HG02981 (cell line): ENCODE measurements at regions not wholly inside any gene's neighbourhood (a gene's known extent, or its start where the extent isn't known, plus 50 kb on each side); places are given as distances from the start of the nearest gene placed in this dataset.

Experiments
- ATAC-seq: cut with Tn5 transposase; IDR thresholded peaks from one replicate; pipeline ENCODE4 v1.9.1; 2021; ENCODE audit warnings: mild to moderate bottlenecking, moderate library complexity; ENCODE audit not compliant: unreplicated experiment

DNA sequence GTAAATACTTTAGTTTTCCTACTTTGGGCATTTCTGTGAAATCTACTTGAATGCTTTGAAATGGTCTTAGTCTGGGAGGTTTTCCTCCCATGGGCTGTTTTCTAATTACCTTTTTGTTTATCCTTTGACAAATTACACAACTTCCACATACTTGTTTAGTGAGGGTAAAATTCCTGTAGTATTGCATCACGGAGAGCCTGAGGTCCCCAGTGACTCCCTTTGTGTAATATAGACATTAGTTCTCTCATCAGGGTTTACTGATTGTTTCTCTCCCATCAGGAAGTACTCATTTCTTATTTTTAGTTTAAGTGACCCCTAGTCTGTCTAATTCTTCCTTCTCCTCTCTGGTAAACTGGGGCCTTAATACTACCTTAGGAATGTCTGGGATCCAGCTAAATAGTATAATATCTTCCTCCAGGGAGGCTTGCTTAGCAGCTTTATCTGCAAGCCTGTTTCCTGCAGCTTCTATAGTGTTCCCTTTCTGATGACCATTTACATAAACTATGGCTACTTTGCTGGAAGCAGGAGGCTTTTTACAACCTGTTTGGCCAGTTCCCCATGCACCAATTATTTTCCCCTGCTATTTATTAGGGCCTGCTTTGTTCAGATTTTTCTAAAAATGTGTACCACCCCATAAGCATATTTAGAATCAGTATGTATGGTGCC is 87.2 kb upstream of the XCR1 start:
- ATAC-seq, result no peak

DNA sequence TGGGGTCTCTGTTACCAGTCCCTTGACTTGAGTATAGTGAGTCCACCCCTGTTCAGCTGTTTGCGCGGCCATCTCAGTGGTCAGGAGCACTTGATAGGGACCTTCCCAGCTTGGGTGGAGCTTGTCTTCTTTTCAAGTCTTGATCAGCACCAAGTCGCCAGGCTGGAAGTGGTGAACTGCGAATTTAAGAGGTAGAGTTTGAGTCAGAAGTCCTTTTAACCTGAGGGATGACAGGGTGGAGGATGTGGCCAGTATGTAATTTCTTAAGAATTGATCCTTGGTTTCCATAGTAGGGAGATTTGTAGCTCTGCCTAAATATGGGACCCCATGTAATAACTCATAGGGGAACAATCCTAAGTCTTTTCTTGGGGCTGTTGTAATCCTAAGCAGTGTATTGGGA is 86.3 kb upstream of the XCR1 start:
- ATAC-seq, result no peak

DNA sequence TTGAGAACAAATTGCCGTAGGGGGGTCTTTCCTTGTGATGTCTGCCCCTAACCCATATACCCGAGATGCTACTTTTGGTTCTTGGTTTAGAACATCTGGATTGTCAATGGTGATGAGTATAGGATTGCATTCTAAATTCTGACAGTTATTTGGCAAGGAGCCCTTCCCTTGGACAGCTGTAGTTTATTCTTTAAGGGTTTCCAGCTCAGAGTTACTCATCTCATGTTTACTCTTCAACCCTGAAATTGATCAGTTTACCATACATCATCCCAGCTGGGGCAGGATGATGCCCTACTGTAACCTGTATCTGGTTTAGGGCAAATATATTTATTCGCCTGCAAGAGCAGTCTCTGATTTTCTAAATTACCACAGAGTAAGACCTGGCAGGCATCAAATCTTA is 85.7 kb upstream of the XCR1 start:
- no peak for ATAC-seq

DNA sequence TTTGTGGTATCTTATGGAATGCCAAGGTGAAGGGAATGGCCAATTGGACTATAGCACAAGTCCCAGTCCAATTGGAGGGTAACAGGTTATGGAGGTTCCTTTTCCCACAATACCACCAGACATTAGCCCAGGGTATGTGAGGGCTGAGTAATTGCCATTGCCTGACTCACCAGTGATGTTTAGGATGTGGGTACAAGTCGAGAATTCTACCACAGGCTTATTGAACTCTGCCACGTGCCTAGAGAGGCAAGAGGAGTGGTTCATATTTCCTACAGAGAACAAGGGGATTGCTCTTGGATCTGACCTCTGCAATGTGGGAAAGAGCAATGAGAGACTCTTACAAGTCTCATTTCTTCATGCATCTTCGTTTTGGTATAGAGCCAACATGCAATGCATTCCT is 85.0 kb upstream of the XCR1 start:
- no peak for ATAC-seq

DNA sequence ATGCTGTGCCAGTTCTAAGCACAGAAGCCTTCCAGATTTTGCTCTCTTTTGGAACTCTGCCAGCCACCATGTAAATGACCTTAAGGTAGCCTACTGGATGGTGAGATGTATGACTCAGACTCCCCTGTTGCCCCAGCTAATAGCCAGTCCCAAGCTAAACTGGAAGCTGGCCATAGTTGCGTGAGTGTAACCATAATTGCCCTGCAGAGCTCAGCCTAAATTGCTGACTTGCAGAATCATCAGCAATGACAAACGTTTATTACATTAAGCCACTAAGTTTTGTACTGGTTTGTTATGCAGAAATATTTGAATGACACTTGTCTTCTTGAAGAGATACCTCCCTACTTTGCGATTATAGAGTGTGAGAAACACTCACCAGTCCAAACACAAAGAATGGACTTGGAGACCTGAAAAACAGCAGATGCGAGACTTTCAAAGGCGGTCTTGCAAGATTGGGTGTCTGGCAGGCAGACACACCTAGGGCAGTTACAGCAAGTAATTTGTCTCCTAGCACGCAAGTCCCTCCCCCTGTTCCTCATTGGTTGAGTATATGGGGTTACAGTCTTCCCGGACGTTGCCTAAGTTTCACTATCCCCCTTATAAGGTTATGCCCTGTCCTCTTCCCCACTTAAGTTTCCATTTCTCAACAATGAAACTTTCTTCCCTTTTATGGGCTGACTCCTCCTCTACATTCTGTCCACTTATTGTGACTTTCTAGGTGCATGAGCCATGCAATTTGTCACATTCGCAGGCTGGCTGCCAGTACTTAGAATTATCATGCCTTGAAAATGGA is 83.6 kb upstream of the XCR1 start:
- ATAC-seq, result peak; percentile 56

DNA sequence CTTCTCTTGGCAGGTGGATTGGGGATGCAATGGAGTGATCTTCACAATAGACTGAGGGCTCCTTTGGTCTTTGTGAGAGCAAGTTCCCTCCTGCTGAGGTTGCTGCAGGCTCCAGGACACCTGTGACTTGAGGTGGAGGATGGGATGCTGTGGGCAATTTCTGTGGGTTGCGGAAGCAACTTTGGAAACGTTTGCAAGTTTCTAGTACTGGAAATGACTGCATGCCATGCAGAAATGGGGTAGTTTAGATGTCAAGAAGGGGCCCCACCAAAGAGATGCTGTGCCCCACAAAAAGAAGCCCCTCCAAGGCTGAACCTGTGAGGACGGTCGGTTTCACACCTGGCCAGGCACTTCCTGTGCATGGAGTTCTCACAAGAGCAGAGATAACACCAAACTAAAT is 80.4 kb upstream of the XCR1 start:
- no peak for ATAC-seq

DNA sequence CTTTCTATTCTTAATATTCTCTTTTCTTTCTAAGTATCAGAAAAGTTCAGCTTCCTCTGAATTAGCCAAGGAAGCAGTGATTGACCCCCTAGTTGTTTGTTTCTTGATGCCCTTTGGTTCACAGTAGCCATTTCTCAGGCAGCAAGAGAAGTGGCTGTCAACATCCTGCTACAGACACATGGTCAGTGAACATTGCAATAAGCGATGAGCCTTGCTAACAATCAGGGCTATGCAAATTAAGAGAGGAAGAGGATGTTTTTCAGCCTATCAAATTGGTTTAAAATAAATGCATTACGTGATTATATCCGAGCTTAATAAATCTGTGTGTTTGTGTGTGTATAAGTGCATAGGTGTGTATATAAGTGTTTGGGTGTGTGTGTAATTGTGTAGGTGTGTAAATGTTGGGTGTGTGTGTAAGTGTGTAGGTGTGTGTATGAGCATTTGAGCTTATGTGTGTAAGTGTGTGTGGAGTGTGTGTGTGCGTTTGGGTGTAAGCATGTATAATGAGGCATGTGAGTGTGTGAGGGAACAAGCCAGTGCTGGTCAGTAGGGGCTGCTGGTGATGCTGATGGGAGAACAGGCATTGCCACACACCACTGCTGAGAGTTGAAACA is 78.1 kb upstream of the XCR1 start:
- no peak for ATAC-seq

DNA sequence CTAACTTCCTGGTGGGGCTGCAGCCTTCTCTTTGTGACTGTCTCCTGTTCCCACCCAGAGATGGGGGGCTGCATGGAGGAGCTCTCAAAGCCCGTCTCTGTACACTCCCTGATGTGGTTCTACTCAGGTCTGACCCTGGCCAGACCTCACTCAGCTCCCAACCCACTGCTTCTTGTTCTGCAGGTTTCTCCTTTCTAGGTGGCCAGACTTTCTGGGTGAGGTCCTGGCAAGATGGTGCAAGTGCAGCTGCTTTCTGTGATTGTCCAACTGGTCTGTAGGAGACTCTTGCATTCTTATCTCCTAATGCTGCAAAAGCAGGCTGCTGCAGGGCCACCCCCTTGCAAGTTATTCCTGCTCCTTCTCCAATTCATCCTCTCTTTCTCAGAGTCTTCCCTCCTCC is 77.4 kb upstream of the XCR1 start:
- no peak for ATAC-seq

DNA sequence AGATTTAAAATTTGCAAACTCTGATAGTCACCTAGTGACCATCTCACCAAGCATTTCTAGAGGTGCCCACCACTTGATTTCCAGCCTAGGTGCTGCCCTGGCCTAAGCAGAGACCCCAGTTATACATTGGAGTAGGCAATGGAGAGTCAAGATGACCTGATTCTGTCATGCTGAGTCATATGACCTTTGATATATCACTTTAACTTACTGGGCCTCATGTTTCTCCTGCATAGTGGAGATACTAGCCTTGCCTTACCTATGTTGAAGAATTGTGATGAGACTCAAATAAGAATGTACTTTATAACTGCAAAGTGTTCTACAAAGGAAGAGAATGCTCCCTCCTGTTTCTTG is 75.5 kb upstream of the XCR1 start:
- ATAC-seq, result no peak

DNA sequence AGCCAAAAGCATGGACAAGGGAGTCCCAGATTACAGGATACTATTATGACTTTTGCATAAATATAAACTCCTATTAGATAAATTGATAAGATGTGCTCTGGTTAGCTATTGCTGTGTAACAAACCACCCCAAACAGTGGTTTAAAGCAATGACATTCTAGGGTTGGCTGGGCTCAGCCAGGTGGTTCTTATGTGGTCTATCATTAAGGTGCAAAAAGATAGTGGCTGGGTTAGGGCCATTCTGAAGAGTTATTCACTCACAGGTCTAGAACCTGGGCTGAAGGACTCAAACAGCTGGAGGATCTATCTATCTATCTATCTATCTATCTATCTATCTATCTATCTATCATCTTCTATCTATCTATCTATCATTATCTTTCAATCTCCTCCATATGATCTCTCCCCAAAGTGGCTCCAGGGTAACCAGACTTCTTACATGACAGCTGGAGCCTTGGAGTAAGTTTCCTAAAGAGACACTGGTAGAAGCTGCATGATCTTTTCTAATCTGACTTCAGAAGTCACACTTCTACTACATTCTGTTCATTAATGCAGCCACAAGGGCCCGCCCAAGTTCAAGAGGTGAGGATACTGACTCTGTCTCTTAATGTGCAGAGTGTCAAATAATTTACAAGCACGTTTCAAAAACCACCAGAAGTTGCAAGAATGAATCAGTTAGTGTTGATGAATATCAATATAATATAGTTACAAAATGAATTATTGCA is 74.9 kb upstream of the XCR1 start:
- ATAC-seq, result no peak

DNA sequence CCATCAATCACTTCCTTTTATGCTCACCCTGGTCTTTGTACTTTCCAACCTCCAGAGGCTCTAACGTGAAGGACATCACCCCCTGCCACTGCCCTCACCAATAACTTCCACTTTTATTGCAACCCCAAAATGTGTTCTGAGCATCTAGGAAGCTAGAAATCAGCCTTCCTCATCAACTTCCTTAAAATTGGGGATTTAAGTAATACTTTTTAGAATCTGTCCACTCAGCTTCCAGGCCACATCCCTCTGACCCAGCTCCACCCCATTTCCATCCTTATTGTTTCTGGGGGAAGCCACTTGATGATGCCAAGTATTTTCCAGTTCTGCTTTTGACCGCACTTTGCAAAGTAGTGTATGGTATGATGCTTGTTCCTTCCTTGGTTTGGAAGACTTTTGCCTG is 73.5 kb upstream of the XCR1 start:
- ATAC-seq, result no peak

DNA sequence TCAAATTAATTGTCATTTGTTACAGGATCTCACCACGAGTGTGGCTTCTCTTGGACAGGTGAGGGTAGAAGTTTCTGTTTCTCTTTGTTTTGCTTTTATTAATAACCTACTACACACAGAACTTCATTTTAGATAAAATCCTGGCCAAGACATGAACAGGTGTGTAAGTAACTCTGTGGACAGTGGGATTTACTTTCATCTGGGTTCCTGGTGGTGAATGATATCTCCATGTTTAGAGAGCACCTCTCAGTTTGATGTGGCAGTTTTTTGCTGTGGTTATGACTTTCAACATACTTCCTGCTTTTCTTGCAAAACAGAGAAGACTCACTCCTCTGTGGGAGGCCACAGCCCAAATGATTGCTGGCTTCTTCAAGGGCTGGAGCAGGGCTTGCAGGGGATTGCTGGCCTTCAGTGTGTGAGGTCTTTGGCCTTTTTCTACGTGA is 71.1 kb upstream of the XCR1 start:
- ATAC-seq, result peak; percentile 43

DNA sequence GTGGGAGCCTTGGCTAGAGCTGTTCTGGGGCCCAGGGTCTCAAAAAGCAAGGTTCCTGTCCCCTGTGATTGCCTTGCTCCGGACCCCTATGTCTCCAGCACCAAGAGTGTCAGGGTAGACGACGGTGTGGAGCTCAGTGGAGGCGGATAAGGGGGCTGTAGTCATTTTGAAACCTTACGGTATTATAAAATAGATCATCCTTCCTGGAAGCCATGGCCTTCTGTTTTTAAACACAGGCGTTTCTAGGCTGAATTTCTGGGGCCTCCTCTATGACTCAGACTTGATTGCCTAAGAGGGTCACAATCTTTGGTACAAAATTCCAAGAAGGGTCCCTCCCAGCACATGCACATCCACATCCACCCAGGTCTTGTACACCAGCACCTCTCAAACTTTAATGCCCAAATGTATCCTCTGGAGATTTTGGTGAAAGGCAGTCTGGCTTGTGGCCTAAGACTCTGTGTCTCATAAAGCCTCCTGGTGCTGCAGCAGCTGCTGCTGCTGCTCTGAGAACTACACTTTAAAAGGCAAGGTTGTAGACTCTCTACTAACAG is 70.5 kb upstream of the XCR1 start:
- ATAC-seq, result peak; percentile 26

DNA sequence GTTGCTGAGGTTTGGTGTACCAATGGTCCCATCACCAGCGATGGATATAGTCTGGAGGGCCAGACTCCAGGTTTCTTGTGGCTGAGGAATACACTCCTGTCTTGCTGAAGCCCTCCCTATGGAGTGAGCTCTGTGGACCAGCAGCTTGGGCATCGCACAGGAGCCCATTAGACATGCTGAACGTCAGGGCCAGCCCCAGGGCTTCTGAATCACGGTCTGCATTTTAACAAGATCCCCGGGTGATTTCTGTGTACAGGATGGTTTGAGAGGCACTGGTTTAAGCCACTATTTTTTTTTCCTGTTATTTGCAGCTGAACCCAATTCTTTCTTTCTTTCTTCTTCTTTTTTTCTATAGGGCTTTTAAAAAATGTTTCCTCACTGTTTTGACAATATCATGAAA is 69.5 kb upstream of the XCR1 start:
- ATAC-seq, result no peak

DNA sequence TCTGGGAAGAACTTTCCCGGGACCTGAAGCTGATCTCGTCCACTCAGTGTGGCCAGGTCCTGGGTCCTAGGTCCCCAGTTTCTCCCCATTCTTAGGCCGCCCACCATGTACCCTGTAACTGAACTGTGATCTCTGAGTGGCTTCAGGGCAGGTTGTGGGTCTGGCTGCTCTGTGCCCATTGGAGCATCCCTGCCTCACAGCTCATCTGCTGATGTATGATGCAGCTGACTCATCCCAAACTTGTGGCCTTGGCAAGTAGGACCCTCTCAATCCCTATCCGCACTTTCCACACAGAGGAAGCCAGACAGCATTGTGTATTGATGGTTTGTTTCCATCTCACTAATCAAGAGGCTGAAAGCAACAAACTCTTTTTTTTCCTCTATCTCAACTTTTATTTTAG is 69.1 kb upstream of the XCR1 start:
- ATAC-seq, result no peak

DNA sequence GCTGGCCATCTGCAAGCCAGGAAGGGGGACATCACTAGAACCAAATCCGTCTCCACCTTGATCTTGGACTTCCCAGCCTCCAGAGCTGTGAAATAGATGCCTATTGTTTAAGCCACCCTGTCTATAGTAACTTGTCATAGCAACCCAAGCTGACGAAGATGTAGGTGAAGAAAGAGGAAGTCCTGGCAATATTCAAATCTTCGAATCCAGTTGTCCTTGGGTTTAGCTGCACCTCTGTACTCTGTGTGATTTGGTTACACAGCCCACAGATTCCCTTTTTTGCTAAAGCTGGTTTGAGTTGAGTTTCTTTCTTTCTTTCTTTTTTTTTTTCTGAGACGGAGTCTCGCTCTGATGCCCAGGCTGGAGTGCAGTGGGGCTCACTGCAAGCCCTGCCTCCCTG is 68.0 kb upstream of the XCR1 start:
- ATAC-seq, result peak; percentile 54

DNA sequence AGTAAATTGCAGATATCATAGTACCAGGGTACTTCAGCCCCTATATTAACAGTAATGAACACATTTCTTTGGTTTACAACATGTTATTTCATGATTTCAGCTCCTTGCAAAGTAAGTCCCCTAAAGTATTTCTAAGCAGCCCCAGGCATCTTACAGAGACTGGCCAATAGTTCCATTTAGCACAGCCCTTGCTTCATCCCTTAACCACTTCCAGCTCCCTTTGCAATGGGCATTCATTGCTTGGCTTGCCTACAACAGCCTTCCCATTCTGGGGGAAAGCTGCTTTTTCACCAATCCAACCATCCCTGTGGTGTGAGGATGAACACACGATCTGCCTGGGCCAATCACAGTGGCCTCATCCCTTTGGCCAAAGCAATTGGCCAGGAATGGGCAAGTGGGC is 67.2 kb upstream of the XCR1 start:
- no peak for ATAC-seq

DNA sequence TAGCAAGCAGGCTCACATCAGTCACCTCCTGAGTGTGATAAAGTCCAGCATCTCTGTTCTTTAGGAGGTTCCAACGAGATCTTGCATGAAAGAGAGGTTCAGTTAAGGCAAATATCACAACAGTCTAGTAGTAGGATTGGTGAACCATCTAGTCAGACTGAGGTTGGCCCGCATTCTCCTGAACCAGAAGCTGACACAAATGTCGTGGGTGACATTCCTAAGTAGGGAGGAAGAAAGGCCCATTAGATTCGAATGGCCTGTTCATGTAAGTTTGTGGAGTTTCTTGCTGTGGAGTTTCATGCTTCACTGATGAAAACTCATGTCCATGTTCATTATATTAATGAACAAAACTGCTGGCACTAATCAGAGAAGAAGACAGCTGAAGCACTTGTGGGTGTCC is 66.7 kb upstream of the XCR1 start:
- ATAC-seq, result no peak

DNA sequence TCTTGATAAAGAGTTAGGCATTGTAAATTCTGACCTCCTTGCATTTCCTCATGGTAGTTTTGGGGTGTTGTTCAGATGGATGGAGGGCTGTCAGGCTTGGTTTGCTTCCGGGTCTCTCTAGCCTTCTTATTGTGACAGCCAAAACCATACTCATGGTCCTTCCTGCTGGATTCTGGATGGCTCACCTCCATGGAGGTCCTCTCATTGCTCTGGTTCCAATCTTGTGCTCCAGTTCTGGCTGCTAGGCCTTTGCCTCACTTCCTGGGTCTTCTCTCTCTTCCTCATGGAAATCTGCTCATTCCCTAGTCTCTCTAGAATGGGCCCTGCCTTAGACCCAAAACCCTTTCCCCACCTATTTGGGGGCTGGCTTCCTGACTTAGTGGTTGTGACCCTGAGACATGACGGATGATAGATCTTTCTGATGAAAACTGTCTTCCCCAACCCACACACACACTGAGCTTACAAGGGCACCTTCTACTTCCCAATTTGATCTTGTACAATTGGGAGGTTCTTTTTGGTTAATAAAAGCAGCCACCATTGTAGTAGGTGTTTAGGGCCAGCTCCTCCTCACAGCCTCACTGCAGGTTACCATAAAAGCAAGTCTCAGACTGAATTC is 66.2 kb upstream of the XCR1 start:
- no peak for ATAC-seq

DNA sequence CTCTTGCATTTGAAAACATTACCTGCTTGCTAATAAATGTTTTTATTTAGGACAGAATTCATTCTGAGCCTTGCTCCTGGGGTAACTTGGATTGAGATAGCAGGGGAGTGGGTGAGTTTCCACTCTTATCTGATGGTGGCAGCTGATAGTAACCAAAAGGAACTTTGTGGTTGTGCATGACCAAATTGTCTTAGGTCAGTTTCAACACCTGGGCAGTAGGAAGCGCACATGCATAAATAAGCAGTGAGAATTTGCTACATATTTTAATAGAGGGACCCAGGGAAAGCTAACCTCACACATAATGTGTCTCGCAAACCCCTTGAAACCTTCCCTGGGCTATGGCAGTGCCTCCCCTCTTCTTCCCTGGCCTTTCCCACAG is 65.4 kb upstream of the XCR1 start:
- peak; percentile 33 for ATAC-seq
